HEK293 (cell line): ENCODE measurements at regions not wholly inside any gene's neighbourhood (a gene's known extent, or its start where the extent isn't known, plus 50 kb on each side); places are given as distances from the start of the nearest gene placed in this dataset.

Source experiments
- CTCF ChIA-PET: fragments of 350-600 bp; formaldehyde crosslinking; extraction: SDS; loops from one replicate; lab custom pipeline; 2021; ENCODE audit warnings: antibody characterized with exemption; lab: Yijun Ruan, JAX
- POLR2A ChIA-PET: fragments of 300-600 bp; formaldehyde crosslinking; extraction: SDS; loops from one replicate; lab custom pipeline; 2020; ENCODE audit warnings: antibody characterized with exemption, inconsistent platforms; lab: Yijun Ruan, JAX
- H3K27ac ChIP-seq: fragments of 200-500 bp; sonication (Bioruptor generic); 2 replicates; pipeline ENCODE4 v1.5.1; 2014; ENCODE audit warnings: low read depth, low read length, control low read depth, inconsistent platforms; ENCODE audit errors: extremely low read depth
- H3K36me3 ChIP-seq, 2 experiments: fragments of 200-500 bp in 1 of 2; sonication (Bioruptor generic) in 1 of 2; 1 replicate in 1 of 2; 2 replicates in 1 of 2; pipeline ENCODE4 v1.5.1; 2014 to 2017; ENCODE audit warnings: inconsistent platforms in 2 of 2, low read length in 2 of 2; ENCODE audit not compliant: control insufficient read depth in 2 of 2, insufficient read depth in 1 of 2
- H3K4me1 ChIP-seq: fragments of 200-500 bp; sonication (Bioruptor generic); 2 replicates; pipeline ENCODE4 v1.5.1; 2014; ENCODE audit warnings: mild to moderate bottlenecking, low read length, inconsistent platforms; ENCODE audit not compliant: control insufficient read depth, insufficient read depth
- H3K4me3 ChIP-seq: 2 replicates; pipeline ENCODE4 v1.5.1; 2011; ENCODE audit warnings: low read depth, mild to moderate bottlenecking, control low read depth, low read length, moderate library complexity
- H3K9me3 ChIP-seq: fragments of 200-500 bp; sonication (Bioruptor generic); 2 replicates; pipeline ENCODE4 v1.5.1; 2014; ENCODE audit warnings: low read depth, low read length, inconsistent platforms; ENCODE audit not compliant: control insufficient read depth, insufficient read depth
- BCL11B ChIP-seq: fragments of 450-650 bp; formaldehyde crosslinking; IDR thresholded peaks from 2 replicates; pipeline ENCODE4 v1.5.1; 2016; ENCODE audit warnings: low read depth, missing biosample characterization, missing genetic modification characterization
- EGR2 ChIP-seq: fragments of 450-650 bp; formaldehyde crosslinking; IDR thresholded peaks from 2 replicates; pipeline ENCODE4 v1.5.1; 2016; ENCODE audit warnings: low read depth, missing biosample characterization, missing genetic modification characterization
- HOXD13 ChIP-seq: sonication (generic); formaldehyde crosslinking; IDR thresholded peaks from 2 replicates; pipeline ENCODE4 v1.8.0; 2022; ENCODE audit warnings: missing genetic modification reagents, borderline replicate concordance
- KLF1 ChIP-seq: fragments of 450-650 bp; formaldehyde crosslinking; IDR thresholded peaks from 2 replicates; pipeline ENCODE4 v1.5.1; 2016; ENCODE audit warnings: missing biosample characterization, missing genetic modification characterization
- KLF9 ChIP-seq: fragments of 450-650 bp; formaldehyde crosslinking; IDR thresholded peaks from 2 replicates; pipeline ENCODE4 v1.5.1; 2016; ENCODE audit warnings: missing biosample characterization, missing genetic modification characterization, low read depth
- SP7 ChIP-seq: fragments of 450-650 bp; formaldehyde crosslinking; IDR thresholded peaks from 2 replicates; pipeline ENCODE4 v1.5.1; 2016; ENCODE audit warnings: missing biosample characterization, missing genetic modification characterization
- TRIM28 ChIP-seq: IDR thresholded peaks from 2 replicates; pipeline ENCODE4 v1.6.1; 2011; ENCODE audit warnings: low read length, control low read depth, borderline replicate concordance
- WT1 ChIP-seq: fragments of 450-650 bp; formaldehyde crosslinking; IDR thresholded peaks from 2 replicates; pipeline ENCODE4 v1.5.1; 2016; ENCODE audit warnings: missing biosample characterization, missing genetic modification characterization
- ZBTB20 ChIP-seq: fragments of 450-650 bp; formaldehyde crosslinking; IDR thresholded peaks from 2 replicates; pipeline ENCODE4 v1.5.1; 2016; ENCODE audit warnings: missing biosample characterization, missing genetic modification characterization
- ZBTB48 ChIP-seq: fragments of 450-650 bp; formaldehyde crosslinking; IDR thresholded peaks from 2 replicates; pipeline ENCODE4 v1.5.1; 2016; ENCODE audit warnings: missing biosample characterization, missing genetic modification characterization
- ZFP3 ChIP-seq: fragments of 450-650 bp; formaldehyde crosslinking; IDR thresholded peaks from 2 replicates; pipeline ENCODE4 v1.5.1; 2016; ENCODE audit warnings: low read depth, missing biosample characterization, missing genetic modification characterization
- ZFP37 ChIP-seq: fragments of 450-650 bp; formaldehyde crosslinking; IDR thresholded peaks from 2 replicates; pipeline ENCODE4 v1.5.1; 2016; ENCODE audit warnings: missing biosample characterization, missing genetic modification characterization
- ZNF121 ChIP-seq: fragments of 450-650 bp; formaldehyde crosslinking; IDR thresholded peaks from 2 replicates; pipeline ENCODE4 v1.5.1; 2016; ENCODE audit warnings: missing biosample characterization, missing genetic modification characterization
- ZNF146 ChIP-seq: fragments of 450-650 bp; formaldehyde crosslinking; IDR thresholded peaks from 2 replicates; pipeline ENCODE4 v1.5.1; 2016; ENCODE audit warnings: missing biosample characterization, missing genetic modification characterization
- ZNF174 ChIP-seq: fragments of 450-650 bp; formaldehyde crosslinking; IDR thresholded peaks from 2 replicates; pipeline ENCODE4 v1.5.0; 2017; ENCODE audit warnings: missing biosample characterization, mild to moderate bottlenecking, missing genetic modification characterization
- ZNF19 ChIP-seq: fragments of 450-650 bp; formaldehyde crosslinking; IDR thresholded peaks from 2 replicates; pipeline ENCODE4; 2016; ENCODE audit warnings: missing biosample characterization, missing genetic modification characterization, low read depth
- ZNF221 ChIP-seq: fragments of 450-650 bp; formaldehyde crosslinking; IDR thresholded peaks from 2 replicates; pipeline ENCODE4 v1.5.1; 2017; ENCODE audit warnings: missing biosample characterization, missing genetic modification characterization, borderline replicate concordance
- ZNF223 ChIP-seq: fragments of 450-650 bp; formaldehyde crosslinking; IDR thresholded peaks from 2 replicates; pipeline ENCODE4 v1.5.1; 2016; ENCODE audit warnings: missing biosample characterization, missing genetic modification characterization
- ZNF354C ChIP-seq: fragments of 450-650 bp; formaldehyde crosslinking; IDR thresholded peaks from 2 replicates; pipeline ENCODE4 v1.5.1; 2016; ENCODE audit warnings: missing biosample characterization, missing genetic modification characterization, low read depth, borderline replicate concordance
- ZNF629 ChIP-seq: fragments of 450-650 bp; formaldehyde crosslinking; IDR thresholded peaks from 2 replicates; pipeline ENCODE4 v1.5.1; 2017; ENCODE audit warnings: missing biosample characterization, missing genetic modification characterization
- ZNF785 ChIP-seq: fragments of 450-650 bp; formaldehyde crosslinking; IDR thresholded peaks from 2 replicates; pipeline ENCODE4 v1.5.1; 2016; ENCODE audit warnings: missing biosample characterization, missing genetic modification characterization
- ZNF843 ChIP-seq: fragments of 450-650 bp; formaldehyde crosslinking; IDR thresholded peaks from 2 replicates; pipeline ENCODE4 v1.5.1; 2016; ENCODE audit warnings: missing biosample characterization, missing genetic modification characterization
- TF ChIP-seq, protein P1 (sequence below): fragments of 450-650 bp; formaldehyde crosslinking; IDR thresholded peaks from 2 replicates; pipeline ENCODE4 v1.5.1; 2016; ENCODE audit warnings: missing biosample characterization, missing genetic modification characterization
- TF ChIP-seq, protein P2 (sequence below): fragments of 450-650 bp; formaldehyde crosslinking; IDR thresholded peaks from 2 replicates; pipeline ENCODE4; 2016; ENCODE audit warnings: missing biosample characterization, missing genetic modification characterization
- TF ChIP-seq, protein P3 (sequence below): fragments of 450-650 bp; formaldehyde crosslinking; IDR thresholded peaks from 2 replicates; pipeline ENCODE4 v1.5.1; 2016; ENCODE audit warnings: missing biosample characterization, missing genetic modification characterization
- TF ChIP-seq, protein P4 (sequence below): fragments of 450-650 bp; formaldehyde crosslinking; IDR thresholded peaks from 2 replicates; pipeline ENCODE4 v1.5.1; 2016; ENCODE audit warnings: missing biosample characterization, missing genetic modification characterization
- TF ChIP-seq, protein P5 (sequence below): fragments of 450-650 bp; formaldehyde crosslinking; IDR thresholded peaks from 2 replicates; pipeline ENCODE4 v1.5.1; 2017; ENCODE audit warnings: missing biosample characterization, missing genetic modification characterization
- TF ChIP-seq, protein P6 (sequence below): fragments of 450-650 bp; formaldehyde crosslinking; IDR thresholded peaks from 2 replicates; pipeline ENCODE4 v1.5.1; 2017; ENCODE audit warnings: missing biosample characterization, missing genetic modification characterization

DNA sequence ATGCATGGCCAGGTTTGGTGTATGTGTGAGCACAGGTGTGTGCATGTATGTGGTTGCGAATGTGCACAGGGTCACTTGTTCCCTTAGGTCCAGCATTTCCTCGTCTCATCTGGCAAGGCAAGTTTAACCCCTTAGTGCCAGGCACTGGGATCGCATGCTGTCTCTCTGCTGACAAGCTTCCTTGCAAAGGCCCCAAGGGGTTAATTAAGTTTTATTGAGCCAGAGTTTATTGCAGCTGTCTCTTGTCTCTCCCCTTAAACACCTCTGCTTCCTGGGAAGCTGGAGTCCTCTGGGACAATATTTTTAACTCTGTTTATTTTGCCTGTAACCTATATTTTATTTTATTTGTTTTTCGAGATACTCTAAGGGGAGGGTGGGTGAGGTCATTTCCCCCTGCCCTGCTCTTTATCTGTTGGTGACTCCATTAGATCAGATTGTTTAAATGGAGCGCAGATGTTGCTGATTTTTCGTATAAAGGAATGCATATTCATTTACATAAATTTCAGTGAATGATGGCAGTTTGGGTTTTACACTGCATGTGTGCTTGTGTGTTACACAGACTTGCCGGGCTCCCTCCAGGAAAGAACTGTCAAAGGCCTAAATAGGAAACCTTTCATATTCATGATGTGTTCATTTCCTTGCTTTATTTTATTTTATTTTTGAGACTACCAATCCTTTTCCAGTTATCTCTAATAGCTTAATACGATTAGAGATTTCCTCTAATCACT, 99.7 kb downstream of the CBLN1 start:
- H3K4me1 ChIP-seq: peaks cover 22% of the 10 kb centered on the region
- POLR2A ChIA-PET: no interaction called here
- CTCF ChIA-PET: interaction anchor here (1.0 kb wide), 1 partner anchor 171 kb away, joined by 4 read pairs; no protein-coding TSS in a partner anchor
- H3K36me3 ChIP-seq: no peaks in the 10 kb centered on the region
- H3K9me3 ChIP-seq: no peaks in the 10 kb centered on the region
- no peak overlapping the region for H3K4me3 ChIP-seq
- H3K27ac ChIP-seq: peak overlapping the region; percentile 60
- TF ChIP-seq, protein P1, sequence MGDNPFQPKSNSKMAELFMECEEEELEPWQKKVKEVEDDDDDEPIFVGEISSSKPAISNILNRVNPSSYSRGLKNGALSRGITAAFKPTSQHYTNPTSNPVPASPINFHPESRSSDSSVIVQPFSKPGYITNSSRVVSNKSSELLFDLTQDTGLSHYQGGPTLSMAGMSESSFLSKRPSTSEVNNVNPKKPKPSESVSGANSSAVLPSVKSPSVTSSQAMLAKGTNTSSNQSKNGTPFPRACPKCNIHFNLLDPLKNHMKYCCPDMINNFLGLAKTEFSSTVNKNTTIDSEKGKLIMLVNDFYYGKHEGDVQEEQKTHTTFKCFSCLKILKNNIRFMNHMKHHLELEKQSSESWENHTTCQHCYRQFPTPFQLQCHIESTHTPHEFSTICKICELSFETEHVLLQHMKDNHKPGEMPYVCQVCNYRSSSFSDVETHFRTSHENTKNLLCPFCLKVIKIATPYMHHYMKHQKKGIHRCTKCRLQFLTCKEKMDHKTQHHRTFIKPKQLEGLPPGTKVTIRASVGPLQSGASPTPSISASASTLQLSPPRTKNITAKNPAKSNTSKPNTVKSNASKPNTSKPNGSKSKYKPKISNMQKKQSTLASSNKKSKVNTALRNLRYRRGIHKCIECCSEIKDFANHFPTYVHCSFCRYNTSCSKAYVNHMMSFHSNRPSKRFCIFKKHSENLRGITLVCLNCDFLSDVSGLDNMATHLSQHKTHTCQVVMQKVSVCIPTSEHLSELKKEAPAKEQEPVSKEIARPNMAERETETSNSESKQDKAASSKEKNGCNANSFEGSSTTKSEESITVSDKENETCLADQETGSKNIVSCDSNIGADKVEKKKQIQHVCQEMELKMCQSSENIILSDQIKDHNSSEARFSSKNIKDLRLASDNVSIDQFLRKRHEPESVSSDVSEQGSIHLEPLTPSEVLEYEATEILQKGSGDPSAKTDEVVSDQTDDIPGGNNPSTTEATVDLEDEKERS: no peak
- TF ChIP-seq WT1 (peak; percentile 41; the same call in 1 of the 2 replicates), ZFP3 (tag by site-specific recombination) (no peak), ZBTB48 (tag by site-specific recombination) (peak; percentile 47; the same call in 1 of the 2 replicates), BCL11B (no peak), ZNF629 (peak; percentile 53), ZBTB20 (peak; percentile 7; the same call in 1 of the 2 replicates), KLF9 (tag by site-specific recombination) (no peak), EGR2 (tag by site-specific recombination) (no peak), ZFP37 (no peak), ZNF223 (no peak), ZNF19 (peak; percentile 24; the same call in 1 of the 2 replicates), TRIM28 (peak; percentile 76; the same call in 1 of the 2 replicates), ZNF354C (no peak), ZNF785 (tag by site-specific recombination) (no peak), ZNF146 (tag by site-specific recombination) (no peak), SP7 (tag by site-specific recombination) (peak; percentile 90), ZNF221 (no peak), ZNF121 (tag by site-specific recombination) (no peak), ZNF174 (tag by site-specific recombination) (no peak), KLF1 (tag by site-specific recombination) (no peak), HOXD13 (CRISPR knock-in tag) (peak; percentile 76; the same call in 1 of the 2 replicates), ZNF843 (peak; percentile 85)
- TF ChIP-seq, protein P2, sequence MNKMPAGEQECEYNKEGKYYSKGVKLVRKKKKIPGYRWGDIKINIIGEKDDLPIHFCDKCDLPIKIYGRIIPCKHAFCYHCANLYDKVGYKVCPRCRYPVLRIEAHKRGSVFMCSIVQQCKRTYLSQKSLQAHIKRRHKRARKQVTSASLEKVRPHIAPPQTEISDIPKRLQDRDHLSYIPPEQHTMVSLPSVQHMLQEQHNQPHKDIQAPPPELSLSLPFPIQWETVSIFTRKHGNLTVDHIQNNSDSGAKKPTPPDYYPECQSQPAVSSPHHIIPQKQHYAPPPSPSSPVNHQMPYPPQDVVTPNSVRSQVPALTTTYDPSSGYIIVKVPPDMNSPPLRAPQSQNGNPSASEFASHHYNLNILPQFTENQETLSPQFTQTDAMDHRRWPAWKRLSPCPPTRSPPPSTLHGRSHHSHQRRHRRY (tag by site-specific recombination): no peak
- TF ChIP-seq, protein P3, sequence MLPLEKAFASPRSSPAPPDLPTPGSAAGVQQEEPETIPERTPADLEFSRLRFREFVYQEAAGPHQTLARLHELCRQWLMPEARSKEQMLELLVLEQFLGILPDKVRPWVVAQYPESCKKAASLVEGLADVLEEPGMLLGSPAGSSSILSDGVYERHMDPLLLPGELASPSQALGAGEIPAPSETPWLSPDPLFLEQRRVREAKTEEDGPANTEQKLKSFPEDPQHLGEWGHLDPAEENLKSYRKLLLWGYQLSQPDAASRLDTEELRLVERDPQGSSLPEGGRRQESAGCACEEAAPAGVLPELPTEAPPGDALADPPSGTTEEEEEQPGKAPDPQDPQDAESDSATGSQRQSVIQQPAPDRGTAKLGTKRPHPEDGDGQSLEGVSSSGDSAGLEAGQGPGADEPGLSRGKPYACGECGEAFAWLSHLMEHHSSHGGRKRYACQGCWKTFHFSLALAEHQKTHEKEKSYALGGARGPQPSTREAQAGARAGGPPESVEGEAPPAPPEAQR: no peak
- TF ChIP-seq, protein P4, sequence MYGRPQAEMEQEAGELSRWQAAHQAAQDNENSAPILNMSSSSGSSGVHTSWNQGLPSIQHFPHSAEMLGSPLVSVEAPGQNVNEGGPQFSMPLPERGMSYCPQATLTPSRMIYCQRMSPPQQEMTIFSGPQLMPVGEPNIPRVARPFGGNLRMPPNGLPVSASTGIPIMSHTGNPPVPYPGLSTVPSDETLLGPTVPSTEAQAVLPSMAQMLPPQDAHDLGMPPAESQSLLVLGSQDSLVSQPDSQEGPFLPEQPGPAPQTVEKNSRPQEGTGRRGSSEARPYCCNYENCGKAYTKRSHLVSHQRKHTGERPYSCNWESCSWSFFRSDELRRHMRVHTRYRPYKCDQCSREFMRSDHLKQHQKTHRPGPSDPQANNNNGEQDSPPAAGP (tag by site-specific recombination): peak; percentile 68; the same call in 1 of the 2 replicates
- TF ChIP-seq, protein P5, sequence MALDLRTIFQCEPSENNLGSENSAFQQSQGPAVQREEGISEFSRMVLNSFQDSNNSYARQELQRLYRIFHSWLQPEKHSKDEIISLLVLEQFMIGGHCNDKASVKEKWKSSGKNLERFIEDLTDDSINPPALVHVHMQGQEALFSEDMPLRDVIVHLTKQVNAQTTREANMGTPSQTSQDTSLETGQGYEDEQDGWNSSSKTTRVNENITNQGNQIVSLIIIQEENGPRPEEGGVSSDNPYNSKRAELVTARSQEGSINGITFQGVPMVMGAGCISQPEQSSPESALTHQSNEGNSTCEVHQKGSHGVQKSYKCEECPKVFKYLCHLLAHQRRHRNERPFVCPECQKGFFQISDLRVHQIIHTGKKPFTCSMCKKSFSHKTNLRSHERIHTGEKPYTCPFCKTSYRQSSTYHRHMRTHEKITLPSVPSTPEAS: no peak
- TF ChIP-seq, protein P6, sequence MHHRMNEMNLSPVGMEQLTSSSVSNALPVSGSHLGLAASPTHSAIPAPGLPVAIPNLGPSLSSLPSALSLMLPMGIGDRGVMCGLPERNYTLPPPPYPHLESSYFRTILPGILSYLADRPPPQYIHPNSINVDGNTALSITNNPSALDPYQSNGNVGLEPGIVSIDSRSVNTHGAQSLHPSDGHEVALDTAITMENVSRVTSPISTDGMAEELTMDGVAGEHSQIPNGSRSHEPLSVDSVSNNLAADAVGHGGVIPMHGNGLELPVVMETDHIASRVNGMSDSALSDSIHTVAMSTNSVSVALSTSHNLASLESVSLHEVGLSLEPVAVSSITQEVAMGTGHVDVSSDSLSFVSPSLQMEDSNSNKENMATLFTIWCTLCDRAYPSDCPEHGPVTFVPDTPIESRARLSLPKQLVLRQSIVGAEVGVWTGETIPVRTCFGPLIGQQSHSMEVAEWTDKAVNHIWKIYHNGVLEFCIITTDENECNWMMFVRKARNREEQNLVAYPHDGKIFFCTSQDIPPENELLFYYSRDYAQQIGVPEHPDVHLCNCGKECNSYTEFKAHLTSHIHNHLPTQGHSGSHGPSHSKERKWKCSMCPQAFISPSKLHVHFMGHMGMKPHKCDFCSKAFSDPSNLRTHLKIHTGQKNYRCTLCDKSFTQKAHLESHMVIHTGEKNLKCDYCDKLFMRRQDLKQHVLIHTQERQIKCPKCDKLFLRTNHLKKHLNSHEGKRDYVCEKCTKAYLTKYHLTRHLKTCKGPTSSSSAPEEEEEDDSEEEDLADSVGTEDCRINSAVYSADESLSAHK (tag by site-specific recombination): 0 out of 2 replicates have a peak, but pooled peaks have one; percentile 29
